ENCODE measurements at regions not wholly inside any gene's neighbourhood (a gene's known extent, or its start where the extent isn't known, plus 50 kb on each side); places are given as distances from the start of the nearest gene placed in this dataset.

GRCh38 chr22:27566602-27567001 is 235.0 kb downstream of the MN1 start:
- no peaks in the 10 kb centered on the region for H3K36me3 ChIP-seq (ENCODE audit: control insufficient read depth in 2 of 4, insufficient read depth in 4 of 4, low read length in 3 of 4)
- H3K4me1 ChIP-seq (replicated peaks in 1 of 4; ENCODE audit: control insufficient read depth in 3 of 4, insufficient read depth in 4 of 4, low read length in 3 of 4): no peaks in the 10 kb centered on the region
- H2AFZ ChIP-seq (ENCODE audit: low read length): no peak overlapping the region
- H4K20me1 ChIP-seq (replicated peaks in 1 of 2; ENCODE audit: control insufficient read depth in 1 of 2, insufficient read depth in 2 of 2, low read length in 2 of 2): no peaks in the 10 kb centered on the region
- H3K9ac ChIP-seq (replicated peaks in 1 of 4; ENCODE audit: extremely low read depth in 1 of 4, low read depth in 3 of 4, low read length in 3 of 4): no peak overlapping the region
- H3K23ac ChIP-seq (ENCODE audit: insufficient read length): no peak overlapping the region
- H3K27me3 ChIP-seq (replicated peaks in 1 of 4; ENCODE audit: control insufficient read depth in 3 of 4, extremely low read depth in 1 of 4, insufficient read depth in 3 of 4, low read length in 3 of 4): peaks cover 0 to 4% (median 0%) of the 10 kb centered on the region in 4 experiments; a peak in 1 of 7 replicates
- peaks cover 2 to 3% of the 10 kb centered on the region in 2 experiments; a peak in 3 of 4 replicates for H3K9me3 ChIP-seq (ENCODE audit: insufficient read depth in 2 of 2, low read depth in 1 of 2, low read length in 1 of 2)
- no peak overlapping the region for H3K4me3 ChIP-seq (ENCODE audit: extremely low read depth in 1 of 4, insufficient read depth in 2 of 4, low read depth in 3 of 4, low read length in 4 of 4)
- H4K5ac ChIP-seq (ENCODE audit: insufficient read length, low read depth, low read length): no peak overlapping the region
- WGBS, 2 experiments (ENCODE audit: extremely low coverage in 1 of 2, insufficient coverage in 1 of 2, insufficient read length in 1 of 2, insufficient replicate concordance in 2 of 2, low coverage in 1 of 2, low lambda C conversion rate in 2 of 2, missing lambda C conversion rate in 1 of 2): 91% methylated on average over 9 of the region's 9 CpGs; no CpG with 5 or more reads in 1 of the 2 experiments
- no peak overlapping the region for H2AK5ac ChIP-seq (ENCODE audit: low read depth, low read length)
- FAIRE-seq (no peak), DNase-seq (ENCODE audit: low read depth in 1 of 2, low spot score in 2 of 2) (no peak)
- H2BK12ac ChIP-seq (ENCODE audit: low read depth, low read length): no peak overlapping the region
- ChIA-PET CTCF (ENCODE audit: partially characterized antibody) (interaction anchor here (1.1 to 1.4 kb wide), 3 partner anchors 11 to 235 kb away, joined by 3 read pairs; no protein-coding TSS in a partner anchor), POLR2A (ENCODE audit: partially characterized antibody) (interaction anchor here (1.2 kb wide), 1 partner anchor 22 kb away, joined by 3 read pairs; no protein-coding TSS in a partner anchor)
- H3K14ac ChIP-seq (ENCODE audit: insufficient read length): no peak overlapping the region
- no peak overlapping the region for H3K56ac ChIP-seq (replicated peaks; ENCODE audit: insufficient read length, low read depth, low read length)
- H2BK20ac ChIP-seq (ENCODE audit: low read length): no peak overlapping the region
- no peak overlapping the region for H2BK15ac ChIP-seq (ENCODE audit: low read length)
- TF ChIP-seq ATF3 (IDR thresholded peaks at IDR 0.05; ENCODE audit: insufficient read depth, low read depth, low read length): no peak
- no peak for TF ChIP-seq SIN3A (conservative IDR thresholded peaks at IDR 0.05 in 1 of 2, IDR thresholded peaks at IDR 0.05 in 1 of 2; ENCODE audit: low read depth in 1 of 2, low read length in 2 of 2)
- no peak for TF ChIP-seq CEBPB (IDR thresholded peaks at IDR 0.05; ENCODE audit: low read depth, low read length)
- no peak for TF ChIP-seq CHD2 (IDR thresholded peaks at IDR 0.05; ENCODE audit: low read length)
- TF ChIP-seq EGR1 (IDR thresholded peaks at IDR 0.05; ENCODE audit: borderline replicate concordance, low read depth, low read length): no peak
- no peak for TF ChIP-seq TAF7 (optimal IDR thresholded peaks at IDR 0.05; ENCODE audit: borderline replicate concordance, low read depth, low read length)
- no peak overlapping the region for H2BK120ac ChIP-seq (replicated peaks; ENCODE audit: low read depth, low read length)
- no peak overlapping the region for H4K91ac ChIP-seq (replicated peaks; ENCODE audit: insufficient read length, low read length)
- no peaks in the 10 kb centered on the region for H3K79me2 ChIP-seq (ENCODE audit: control insufficient read depth in 1 of 2, insufficient read depth in 2 of 2, low read length in 2 of 2)
- no peak overlapping the region for H3K18ac ChIP-seq (ENCODE audit: extremely low read depth, low read length)
- no peak overlapping the region for H4K8ac ChIP-seq (ENCODE audit: extremely low read depth, insufficient read depth, low read length)
- H3K23me2 ChIP-seq (ENCODE audit: low read depth, low read length): peaks cover 4% of the 10 kb centered on the region; the same call in 1 of the 2 replicates
- no peak overlapping the region for H3K27ac ChIP-seq (ENCODE audit: low read depth, low read length)
- H3K4me2 ChIP-seq (ENCODE audit: insufficient read depth in 1 of 2, low read depth in 2 of 2, low read length in 2 of 2): no peak overlapping the region
- H3K4ac ChIP-seq (replicated peaks; ENCODE audit: insufficient read length, low read depth, low read length): no peak overlapping the region
- no peaks in the 10 kb centered on the region for H3K79me1 ChIP-seq (ENCODE audit: low read depth, low read length)
- H2BK5ac ChIP-seq (ENCODE audit: low read depth, low read length): no peak overlapping the region

Measured in H1 (cell line).